GM18498 (cell line): ENCODE measurements at regions not wholly inside any gene's neighbourhood (a gene's known extent, or its start where the extent isn't known, plus 50 kb on each side); places are given as distances from the start of the nearest gene placed in this dataset.

Experiments used
- ATAC-seq: cut with Tn5 transposase; IDR thresholded peaks from one replicate; pipeline ENCODE4 v1.9.1; 2021; ENCODE audit warnings: mild to moderate bottlenecking, moderate library complexity; ENCODE audit not compliant: unreplicated experiment

DNA sequence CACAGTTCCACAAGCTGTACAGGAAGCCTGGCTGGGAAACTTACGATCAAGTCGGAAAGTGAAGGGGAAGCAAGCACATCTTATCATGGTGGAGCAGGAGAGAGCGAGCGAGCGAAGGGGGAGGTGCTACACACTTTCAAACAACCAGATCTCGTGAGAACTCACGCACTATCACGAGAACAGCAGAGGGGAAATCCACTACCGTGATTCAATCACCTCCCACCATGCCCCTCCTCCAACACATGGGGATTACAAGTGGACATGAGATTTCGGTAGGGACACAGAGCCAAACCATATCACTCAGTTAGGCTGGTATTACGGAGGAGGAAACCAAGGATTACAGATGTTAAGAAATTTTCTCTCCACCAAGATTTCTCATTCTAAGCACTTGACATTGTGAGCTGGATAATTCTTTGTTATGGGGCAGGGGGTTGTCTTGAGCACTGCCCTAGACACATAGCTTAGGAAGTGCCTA is 262.0 kb upstream of the G2E3 start:
- no peak for ATAC-seq

GRCh38 chr14:30297876-30298795 is 260.8 kb upstream of the G2E3 start:
- ATAC-seq, result no peak

DNA sequence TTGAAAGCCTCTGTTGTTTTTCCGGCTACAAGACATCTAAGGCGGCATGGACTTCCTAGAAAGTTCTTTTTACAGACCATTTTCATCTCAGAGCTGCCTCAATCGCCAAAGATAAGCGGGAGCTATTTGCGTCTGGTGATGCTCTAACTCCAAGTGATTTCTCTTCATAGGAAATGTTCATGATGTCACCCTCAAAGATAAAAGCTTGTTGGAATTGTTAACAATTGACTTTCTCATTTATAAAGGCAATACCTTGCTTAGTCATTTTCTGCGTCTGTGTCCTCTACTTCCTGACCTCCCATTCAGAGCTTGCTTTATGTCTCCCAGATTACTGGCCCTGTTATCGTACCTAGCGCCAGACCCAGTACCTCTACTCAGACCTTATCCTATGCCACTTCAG is 259.0 kb upstream of the G2E3 start:
- no peak for ATAC-seq

DNA sequence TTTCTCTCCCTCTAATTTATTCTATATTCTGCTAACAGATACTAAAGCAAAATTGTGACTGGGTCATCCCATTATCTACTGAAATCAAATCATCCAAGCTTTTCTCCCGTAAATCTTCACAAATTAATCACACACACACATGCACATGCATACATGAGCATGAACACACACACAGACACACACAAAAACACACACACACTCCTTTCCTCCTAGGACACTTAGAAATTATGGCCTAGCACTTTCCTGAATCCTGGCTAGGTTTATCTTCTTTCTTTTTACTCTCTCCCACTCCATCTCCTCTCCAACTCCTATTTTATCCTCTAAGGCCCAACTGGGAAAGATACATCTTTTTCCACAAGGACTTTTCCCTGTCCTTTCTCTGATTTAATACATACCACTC is 255.6 kb upstream of the G2E3 start:
- ATAC-seq, result no peak

DNA sequence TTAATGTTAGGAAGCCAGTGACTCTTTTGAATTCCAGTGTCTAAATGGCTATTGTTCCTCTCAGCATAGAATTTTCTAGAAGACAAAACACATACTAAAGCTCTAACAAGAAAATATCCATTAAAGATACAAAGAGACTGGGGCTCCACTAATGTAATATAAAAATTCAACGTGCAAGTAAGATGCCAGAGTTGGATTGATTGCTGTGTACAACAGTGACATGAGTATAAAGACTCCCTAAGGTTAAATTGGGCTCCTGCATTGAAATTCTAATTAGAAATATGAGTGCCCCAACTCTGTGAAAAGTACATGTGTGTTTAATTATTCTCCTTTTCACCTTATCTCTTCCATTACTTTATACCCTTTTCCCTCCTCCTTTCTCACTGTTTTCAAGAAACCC is 253.6 kb upstream of the G2E3 start:
- no peak for ATAC-seq

GRCh38 chr14:30309405-30309804 is 249.6 kb upstream of the G2E3 start:
- no peak for ATAC-seq

- no peak for ATAC-seq
Measured at GRCh38 chr14:30312214-30312613, 246.7 kb upstream of the G2E3 start.

- ATAC-seq, result no peak
Measured at GRCh38 chr14:30317729-30318128, 241.2 kb upstream of the G2E3 start.

- no peak for ATAC-seq
Measured at GRCh38 chr14:30322819-30323218, 236.1 kb upstream of the G2E3 start.

DNA sequence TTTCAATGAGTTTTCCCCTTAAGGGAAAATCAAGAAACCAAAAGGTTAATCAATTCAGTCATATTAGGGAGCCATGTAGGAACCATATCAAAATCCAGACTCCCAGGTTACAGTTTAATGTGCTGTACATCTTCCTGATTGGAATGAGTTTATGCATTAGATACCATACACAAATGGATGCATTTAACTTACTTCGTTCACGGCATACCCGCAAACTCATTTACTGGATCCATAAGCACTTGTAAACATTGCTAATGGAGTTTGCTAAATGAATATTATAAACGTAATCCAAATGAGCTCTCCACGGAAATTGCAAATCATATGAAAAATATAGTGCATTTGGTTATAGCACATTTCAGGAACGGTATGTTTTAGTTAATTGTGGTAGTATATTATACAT is 228.9 kb upstream of the G2E3 start:
- no peak for ATAC-seq

GRCh38 chr14:30330445-30330844 is 228.5 kb upstream of the G2E3 start:
- ATAC-seq, result no peak

DNA sequence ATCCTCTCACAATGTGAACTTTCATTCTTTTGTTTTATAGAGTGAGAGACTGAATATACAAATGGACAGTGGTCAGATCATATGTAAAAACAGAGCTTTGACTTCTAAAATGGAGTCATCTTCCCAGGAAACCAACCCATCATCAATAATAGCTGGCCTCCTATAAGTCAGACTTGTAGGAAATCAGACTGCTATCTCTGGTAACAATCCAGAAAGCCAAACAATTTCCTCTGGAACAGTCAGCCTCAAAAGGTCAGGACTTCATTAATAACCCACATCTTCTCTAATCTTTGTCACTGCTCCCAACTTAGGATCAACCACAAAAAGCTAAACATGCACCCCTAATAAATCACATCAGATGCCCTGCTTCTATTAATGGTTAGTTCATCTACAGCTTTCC is 227.9 kb upstream of the G2E3 start:
- no peak for ATAC-seq

- no peak for ATAC-seq
Measured at GRCh38 chr14:30332374-30332773, 226.6 kb upstream of the G2E3 start.

GRCh38 chr14:30333934-30334333 is 225.0 kb upstream of the G2E3 start:
- ATAC-seq, result no peak

DNA sequence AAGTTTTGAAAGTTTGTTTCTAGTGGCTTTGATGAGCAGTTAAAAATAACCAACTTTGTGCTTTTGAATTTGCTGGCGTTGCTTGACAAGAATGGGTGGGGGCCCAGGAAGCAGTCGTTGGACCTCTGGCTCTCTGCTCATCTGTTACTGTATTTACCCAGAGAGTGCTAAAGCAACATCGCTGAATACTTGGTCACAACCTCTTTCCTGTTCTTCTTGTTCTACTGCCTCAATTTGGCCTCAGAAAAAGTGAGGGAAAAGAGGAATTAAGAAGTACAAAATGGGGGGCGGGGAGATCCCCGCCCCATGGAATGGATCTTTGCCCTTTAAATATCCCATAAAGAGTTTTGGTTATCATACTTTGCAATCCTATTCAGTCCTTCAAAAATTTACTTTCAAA is 221.5 kb upstream of the G2E3 start:
- no peak for ATAC-seq

GRCh38 chr14:30339311-30339901 is 219.6 kb upstream of the G2E3 start:
- no peak for ATAC-seq

GRCh38 chr14:30340495-30340894 is 218.5 kb upstream of the G2E3 start:
- no peak for ATAC-seq

DNA sequence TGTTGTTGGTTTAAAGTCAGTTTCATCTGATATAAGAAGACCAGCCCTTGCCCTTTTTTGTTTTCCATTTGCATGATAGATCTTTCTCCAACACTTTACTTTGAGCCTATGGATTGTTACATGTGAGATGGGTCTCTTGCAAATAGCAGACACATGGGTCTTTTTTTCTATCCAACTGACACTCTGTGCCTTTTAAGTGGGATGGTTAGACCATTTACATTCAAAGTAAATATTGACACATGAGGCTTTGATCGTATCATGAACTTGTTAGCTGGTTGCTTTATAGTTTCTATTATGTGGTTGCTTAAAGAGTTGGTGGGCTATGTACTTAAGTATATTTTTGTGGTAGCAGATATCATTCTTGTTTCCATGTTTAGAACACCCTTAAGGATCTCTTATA is 213.4 kb upstream of the G2E3 start:
- no peak for ATAC-seq

DNA sequence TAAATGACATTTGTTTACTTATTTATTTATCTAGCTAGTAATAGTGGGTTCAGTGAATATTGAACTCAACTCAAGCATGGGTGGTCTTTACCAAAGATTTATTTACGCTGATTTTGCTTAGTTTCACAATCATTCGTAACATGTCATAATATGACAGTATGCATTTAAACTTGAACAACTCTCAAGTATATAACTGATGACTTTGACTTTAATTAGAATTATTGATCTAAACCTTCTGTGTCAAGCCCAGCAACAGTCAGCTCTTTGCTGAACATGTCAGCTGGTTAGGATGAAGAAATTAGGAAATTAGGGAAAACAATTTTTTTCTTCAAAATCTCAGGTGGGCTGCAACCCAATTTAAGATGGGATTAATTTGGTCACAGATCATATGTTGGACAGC is 210.5 kb upstream of the G2E3 start:
- ATAC-seq, result no peak

DNA sequence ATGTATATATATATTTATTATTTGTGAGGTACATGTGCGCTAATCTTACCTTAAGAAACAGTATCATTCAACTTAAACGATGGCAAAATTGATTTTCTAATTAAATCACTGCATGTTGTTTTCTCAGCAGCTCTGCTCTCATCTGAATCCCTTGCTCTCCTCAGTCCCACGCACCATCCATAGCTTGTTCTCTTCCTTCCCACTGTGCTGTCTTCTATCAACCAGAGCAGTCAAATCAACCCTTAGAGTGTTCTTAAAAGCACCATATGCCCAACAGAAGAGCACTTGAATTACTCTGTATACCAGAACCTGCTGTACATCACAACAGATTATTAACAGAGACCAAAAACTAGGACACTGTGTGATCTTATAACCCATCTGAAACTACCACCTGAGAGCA is 209.4 kb upstream of the G2E3 start:
- no peak for ATAC-seq

GRCh38 chr14:30354439-30354838 is 204.5 kb upstream of the G2E3 start:
- ATAC-seq, result no peak

- ATAC-seq, result peak; percentile 85
Measured at GRCh38 chr14:30355431-30355913, 203.5 kb upstream of the G2E3 start.
